SU-DHL-6 (cell line): ENCODE measurements at regions not wholly inside any gene's neighbourhood (a gene's known extent, or its start where the extent isn't known, plus 50 kb on each side); places are given as distances from the start of the nearest gene placed in this dataset.

ENCODE experiments used
- H2AFZ ChIP-seq: fragments of 200-600 bp; sonication (generic); 2 replicates; pipeline ENCODE4 v1.6.1; 2014; ENCODE audit warnings: low read depth, mild to moderate bottlenecking, moderate library complexity, mixed read lengths, antibody characterized with exemption, low read length; ENCODE audit not compliant: severe bottlenecking
- H3F3A ChIP-seq: fragments of 200-600 bp; shearing (Covaris generic); 2 replicates; pipeline ENCODE4 v1.6.0; 2016; ENCODE audit warnings: antibody characterized with exemption, mild to moderate bottlenecking; ENCODE audit not compliant: insufficient read depth
- H3K27ac ChIP-seq: fragments of 200-600 bp; sonication (generic); 2 replicates; pipeline ENCODE4 v1.5.1; 2016; ENCODE audit warnings: low read depth, mild to moderate bottlenecking, low read length, moderate library complexity, mixed read lengths
- H3K27me3 ChIP-seq: fragments of 200-600 bp; sonication (generic), shearing (Covaris generic); 2 replicates; pipeline ENCODE4 v1.6.0; 2014; ENCODE audit warnings: mild to moderate bottlenecking, low read length
- H3K36me3 ChIP-seq: fragments of 200-600 bp; sonication (generic); 2 replicates; pipeline ENCODE4 v1.6.1; 2014; ENCODE audit warnings: mild to moderate bottlenecking, low read length, mixed read lengths
- H3K4me2 ChIP-seq: fragments of 300-600, 200-600 bp; shearing (Covaris generic), sonication (generic); 2 replicates; pipeline ENCODE4 v1.6.0; 2014; ENCODE audit warnings: low read length, low read depth, mild to moderate bottlenecking; ENCODE audit not compliant: poor library complexity, severe bottlenecking
- H3K4me3 ChIP-seq: fragments of 200-600 bp; sonication (generic); 2 replicates; pipeline ENCODE4 v1.5.1; 2014; ENCODE audit warnings: antibody characterized with exemption, low read length, mild to moderate bottlenecking, mixed read lengths; ENCODE audit not compliant: insufficient read depth, poor library complexity, severe bottlenecking
- H3K79me2 ChIP-seq: fragments of 200-600 bp; sonication (generic); 2 replicates; pipeline ENCODE4 v1.6.1; 2014; ENCODE audit warnings: mild to moderate bottlenecking, low read length, moderate library complexity; ENCODE audit not compliant: insufficient read depth
- H3K9ac ChIP-seq: fragments of 200-600 bp; sonication (generic); 2 replicates; pipeline ENCODE4 v1.7.0; 2014; ENCODE audit warnings: mild to moderate bottlenecking, low read length
- H3K9me2 ChIP-seq: fragments of 200-600 bp; sonication (generic); replicated peaks from 2 replicates; pipeline ENCODE4 v1.6.1; 2014; ENCODE audit warnings: low read length; ENCODE audit not compliant: insufficient read depth
- H3K9me3 ChIP-seq: fragments of 200-600 bp; sonication (generic); 2 replicates; pipeline ENCODE4 v1.6.1; 2014; ENCODE audit warnings: low read length, mixed read lengths; ENCODE audit not compliant: insufficient read depth
- H4K20me1 ChIP-seq: fragments of 200-600 bp; sonication (generic); 2 replicates; pipeline ENCODE4 v1.6.1; 2014; ENCODE audit warnings: low read depth, mild to moderate bottlenecking, antibody characterized with exemption, low read length, moderate library complexity, mixed read lengths
- CTCF ChIP-seq: fragments of 200-600 bp; sonication (generic); IDR thresholded peaks from one replicate; pipeline ENCODE4 v1.5.1; 2017; ENCODE audit warnings: antibody characterized with exemption, mild to moderate bottlenecking, low read length, moderate library complexity; ENCODE audit not compliant: insufficient read depth, poor library complexity, severe bottlenecking
- EZH2phosphoT487 ChIP-seq: fragments of 200-600 bp; sonication (generic), shearing (Covaris generic); conservative IDR thresholded peaks from 2 replicates; pipeline ENCODE4 v1.6.1; 2018; ENCODE audit warnings: mild to moderate bottlenecking, antibody characterized with exemption, low read length, moderate library complexity, mixed read lengths

GRCh38 chr5:143715616-143716015, 96.3 kb upstream of the HMHB1 start:
- no peak overlapping the region for H2AFZ ChIP-seq
- H3K9me2 ChIP-seq = no peaks in the 10 kb centered on the region
- no peaks in the 10 kb centered on the region for H3K36me3 ChIP-seq
- no peak overlapping the region for H3K9ac ChIP-seq
- no peak overlapping the region for H3K27ac ChIP-seq
- H3K79me2 ChIP-seq = no peaks in the 10 kb centered on the region
- H3K27me3 ChIP-seq = no peaks in the 10 kb centered on the region
- TF ChIP-seq CTCF (no peak), EZH2phosphoT487 (no peak)
- no peak overlapping the region for H3K4me3 ChIP-seq
- no peak overlapping the region for H3K4me2 ChIP-seq
- no peaks in the 10 kb centered on the region for H3K9me3 ChIP-seq
- no peaks in the 10 kb centered on the region for H4K20me1 ChIP-seq
- no peaks in the 10 kb centered on the region for H3F3A ChIP-seq

- no peaks in the 10 kb centered on the region for H4K20me1 ChIP-seq
- no peaks in the 10 kb centered on the region for H3K27me3 ChIP-seq
- H3K9me3 ChIP-seq = no peaks in the 10 kb centered on the region
- H3K27ac ChIP-seq = no peak overlapping the region
- H3K36me3 ChIP-seq = no peaks in the 10 kb centered on the region
- H3K9me2 ChIP-seq = no peaks in the 10 kb centered on the region
- H3K9ac ChIP-seq = no peak overlapping the region
- H3K4me2 ChIP-seq = no peak overlapping the region
- no peak overlapping the region for H2AFZ ChIP-seq
- no peaks in the 10 kb centered on the region for H3K79me2 ChIP-seq
- TF ChIP-seq EZH2phosphoT487 = no peak
- no peak for TF ChIP-seq CTCF
- H3F3A ChIP-seq = no peaks in the 10 kb centered on the region
- H3K4me3 ChIP-seq = no peak overlapping the region
These were observed 97.3 kb upstream of the HMHB1 start for GRCh38 chr5:143714629-143715028.

- TF ChIP-seq CTCF (no peak), EZH2phosphoT487 (no peak)
- Histone ChIP-seq H3K27ac (no peak overlapping the region), H3K36me3 (no peaks in the 10 kb centered on the region), H4K20me1 (no peaks in the 10 kb centered on the region), H3K27me3 (no peaks in the 10 kb centered on the region), H3F3A (no peaks in the 10 kb centered on the region), H3K4me2 (no peak overlapping the region), H3K79me2 (no peaks in the 10 kb centered on the region), H3K4me3 (no peak overlapping the region), H3K9me2 (no peaks in the 10 kb centered on the region), H3K9ac (no peak overlapping the region), H3K9me3 (no peaks in the 10 kb centered on the region), H2AFZ (no peak overlapping the region)
These were observed 98.6 kb upstream of the HMHB1 start for GRCh38 chr5:143713047-143714003.
